HCT116 (cell line): ENCODE measurements at regions not wholly inside any gene's neighbourhood (a gene's known extent, or its start where the extent isn't known, plus 50 kb on each side); places are given as distances from the start of the nearest gene placed in this dataset.

Source experiments
- CEBPB ChIP-seq: IDR thresholded peaks from 2 replicates; pipeline ENCODE4 v1.6.1; 2012; ENCODE audit warnings: low read depth
- ELF1 ChIP-seq: IDR thresholded peaks from 2 replicates; pipeline ENCODE4 v1.6.1; 2012; ENCODE audit warnings: low read depth, borderline replicate concordance
- EZH2 ChIP-seq: fragments of 200-600 bp; sonication (generic); IDR thresholded peaks from 2 replicates; pipeline ENCODE4 v1.6.1; 2017; ENCODE audit warnings: antibody characterized with exemption, mixed run types
- POLR2A ChIP-seq: IDR thresholded peaks from 2 replicates; pipeline ENCODE4 v1.7.0; 2011; ENCODE audit warnings: borderline replicate concordance; ENCODE audit not compliant: insufficient read depth, insufficient read length; ENCODE audit errors: extremely low read depth
- TCF7L2 ChIP-seq: IDR thresholded peaks from 2 replicates; pipeline ENCODE4 v1.7.0; 2011; ENCODE audit warnings: borderline replicate concordance, inconsistent platforms; ENCODE audit not compliant: insufficient read depth, insufficient read length; ENCODE audit errors: extremely low read depth
- TF ChIP-seq, protein P1 (sequence below), 3 experiments: fragments of 200-600 bp in 1 of 3; sonication (generic) in 1 of 3; IDR thresholded peaks in 2 of 3; conservative IDR thresholded peaks in 1 of 3; 2 replicates each; pipeline ENCODE4 v1.5.1; 2012 to 2017; ENCODE audit warnings: low read depth in 2 of 3, low read length in 2 of 3, antibody characterized with exemption in 1 of 3, borderline replicate concordance in 1 of 3, control low read depth in 1 of 3, mild to moderate bottlenecking in 1 of 3, mixed read lengths in 1 of 3, mixed run types in 1 of 3, moderate library complexity in 1 of 3; ENCODE audit not compliant: insufficient read depth in 1 of 3

DNA sequence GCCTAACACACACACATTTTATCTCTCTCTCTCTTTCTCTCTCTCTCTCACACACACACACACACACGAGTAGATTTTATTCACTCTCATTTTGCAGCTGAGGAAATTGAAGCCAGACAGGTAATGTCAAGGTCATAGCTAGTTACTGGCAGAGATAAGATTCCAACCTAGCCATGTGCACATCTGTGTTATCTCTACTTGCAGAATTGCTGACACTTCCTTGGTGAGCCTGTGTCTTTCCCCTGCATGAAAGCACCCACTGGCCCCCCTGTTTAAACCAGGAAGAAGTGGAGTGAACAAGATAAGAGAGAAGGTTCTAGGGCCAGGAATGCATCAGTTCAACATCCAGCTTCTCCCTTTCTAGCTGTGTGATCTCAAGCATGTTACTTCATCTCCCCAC is 423.7 kb downstream of the TXNL1 start:
- TF ChIP-seq POLR2A (no peak), TCF7L2 (no peak), EZH2 (no peak), CEBPB (no peak), ELF1 (no peak)
- TF ChIP-seq, protein P1, sequence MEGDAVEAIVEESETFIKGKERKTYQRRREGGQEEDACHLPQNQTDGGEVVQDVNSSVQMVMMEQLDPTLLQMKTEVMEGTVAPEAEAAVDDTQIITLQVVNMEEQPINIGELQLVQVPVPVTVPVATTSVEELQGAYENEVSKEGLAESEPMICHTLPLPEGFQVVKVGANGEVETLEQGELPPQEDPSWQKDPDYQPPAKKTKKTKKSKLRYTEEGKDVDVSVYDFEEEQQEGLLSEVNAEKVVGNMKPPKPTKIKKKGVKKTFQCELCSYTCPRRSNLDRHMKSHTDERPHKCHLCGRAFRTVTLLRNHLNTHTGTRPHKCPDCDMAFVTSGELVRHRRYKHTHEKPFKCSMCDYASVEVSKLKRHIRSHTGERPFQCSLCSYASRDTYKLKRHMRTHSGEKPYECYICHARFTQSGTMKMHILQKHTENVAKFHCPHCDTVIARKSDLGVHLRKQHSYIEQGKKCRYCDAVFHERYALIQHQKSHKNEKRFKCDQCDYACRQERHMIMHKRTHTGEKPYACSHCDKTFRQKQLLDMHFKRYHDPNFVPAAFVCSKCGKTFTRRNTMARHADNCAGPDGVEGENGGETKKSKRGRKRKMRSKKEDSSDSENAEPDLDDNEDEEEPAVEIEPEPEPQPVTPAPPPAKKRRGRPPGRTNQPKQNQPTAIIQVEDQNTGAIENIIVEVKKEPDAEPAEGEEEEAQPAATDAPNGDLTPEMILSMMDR (IDR thresholded peaks at IDR 0.05 in 2 of 3, conservative IDR thresholded peaks at IDR 0.05 in 1 of 3; ENCODE audit: borderline replicate concordance in 1 of 3, insufficient read depth in 1 of 3, low read depth in 2 of 3, low read length in 2 of 3), result no peak
